Stimulated activated naive CD8-positive, alpha-beta T cell treated with anti-CD3 and anti-CD28 coated beads, Interleukin-15, amount 100 ng/mL, for 72 hours (primary cell): ENCODE measurements at regions not wholly inside any gene's neighbourhood (a gene's known extent, or its start where the extent isn't known, plus 50 kb on each side); places are given as distances from the start of the nearest gene placed in this dataset.

Experiments
- ATAC-seq: fragments of 150-1000 bp; cut with Tn5 transposase; 2 replicates; pipeline ENCODE4 v1.10.0; 2021; ENCODE audit warnings: mild to moderate bottlenecking, moderate library complexity
- DNase-seq, 2 donors: peaks; one replicate each; pipeline ENCODE4 v3.0.0; 2021 to 2022
- H3K27ac Mint-ChIP-seq, 2 donors: one replicate each; pipeline ENCODE4 v1.8.0; 2022; ENCODE audit warnings: mild to moderate bottlenecking in 2 of 2, mixed read lengths in 2 of 2, moderate library complexity in 2 of 2
- H3K27me3 Mint-ChIP-seq: one replicate; pipeline ENCODE4 v1.8.0; 2022; ENCODE audit warnings: mixed read lengths
- H3K4me1 Mint-ChIP-seq: one replicate; pipeline ENCODE4 v1.8.0; 2022; ENCODE audit warnings: mild to moderate bottlenecking, mixed read lengths
- H3K4me3 Mint-ChIP-seq, 2 donors: one replicate each; pipeline ENCODE4 v1.8.0; 2022; ENCODE audit warnings: mild to moderate bottlenecking in 2 of 2, mixed read lengths in 2 of 2, moderate library complexity in 1 of 2
- H3K9me3 Mint-ChIP-seq, 2 donors: one replicate each; pipeline ENCODE4 v1.8.0; 2022; ENCODE audit warnings: mixed read lengths in 2 of 2

- ATAC-seq = no peak
- Mint-ChIP-seq H3K4me1 (no peaks in the 10 kb centered on the region), H3K27ac (no peak overlapping the region), H3K9me3 (peaks cover 0 to 4% of the 10 kb centered on the region in 2 donors), H3K27me3 (no peaks in the 10 kb centered on the region), H3K4me3 (no peak overlapping the region)
- DNase-seq = no peak
Observed at GRCh38 chr17:13792314-13792713, 190.6 kb upstream of the HS3ST3A1 start.

GRCh38 chr17:13793951-13794350 lies 192.2 kb upstream of the HS3ST3A1 start:
- Mint-ChIP-seq H3K9me3 (peaks cover 0 to 4% of the 10 kb centered on the region in 2 donors), H3K4me3 (no peak overlapping the region), H3K27me3 (no peaks in the 10 kb centered on the region), H3K4me1 (no peaks in the 10 kb centered on the region), H3K27ac (no peak overlapping the region)
- no peak for ATAC-seq
- DNase-seq = no peak

- no peak overlapping the region for H3K4me3 Mint-ChIP-seq
- DNase-seq = no peak
- H3K27ac Mint-ChIP-seq = no peak overlapping the region
- H3K27me3 Mint-ChIP-seq = no peaks in the 10 kb centered on the region
- H3K9me3 Mint-ChIP-seq = no peaks in the 10 kb centered on the region
- no peaks in the 10 kb centered on the region for H3K4me1 Mint-ChIP-seq
- no peak for ATAC-seq
Observed at GRCh38 chr17:13797863-13798262, 196.1 kb upstream of the HS3ST3A1 start.

GRCh38 chr17:13806092-13806491 lies 204.4 kb upstream of the HS3ST3A1 start:
- H3K9me3 Mint-ChIP-seq = no peaks in the 10 kb centered on the region
- H3K4me1 Mint-ChIP-seq = no peaks in the 10 kb centered on the region
- H3K27me3 Mint-ChIP-seq = no peaks in the 10 kb centered on the region
- no peak overlapping the region for H3K4me3 Mint-ChIP-seq
- ATAC-seq (no peak), DNase-seq (no peak)
- peak overlapping the region in 1 of 2 donors; percentile 86 for H3K27ac Mint-ChIP-seq

GRCh38 chr17:13807103-13807502 lies 205.4 kb upstream of the HS3ST3A1 start:
- no peaks in the 10 kb centered on the region for H3K4me1 Mint-ChIP-seq
- DNase-seq = no peak
- no peaks in the 10 kb centered on the region for H3K9me3 Mint-ChIP-seq
- no peaks in the 10 kb centered on the region for H3K27me3 Mint-ChIP-seq
- H3K27ac Mint-ChIP-seq = no peak overlapping the region
- no peak overlapping the region for H3K4me3 Mint-ChIP-seq
- no peak for ATAC-seq

GRCh38 chr17:13812350-13812749 lies 210.6 kb upstream of the HS3ST3A1 start:
- no peaks in the 10 kb centered on the region for H3K27me3 Mint-ChIP-seq
- ATAC-seq = no peak
- no peak for DNase-seq
- peaks cover 0 to 6% of the 10 kb centered on the region in 2 donors for H3K9me3 Mint-ChIP-seq
- H3K4me3 Mint-ChIP-seq = no peak overlapping the region
- H3K4me1 Mint-ChIP-seq = no peaks in the 10 kb centered on the region
- no peak overlapping the region for H3K27ac Mint-ChIP-seq

- H3K27ac Mint-ChIP-seq = peak overlapping the region in 1 of 2 donors; percentile 74
- no peak for ATAC-seq
- peaks cover 0 to 6% of the 10 kb centered on the region in 2 donors for H3K9me3 Mint-ChIP-seq
- DNase-seq = no peak
- no peaks in the 10 kb centered on the region for H3K27me3 Mint-ChIP-seq
- no peak overlapping the region for H3K4me3 Mint-ChIP-seq
- H3K4me1 Mint-ChIP-seq = no peaks in the 10 kb centered on the region
Observed at GRCh38 chr17:13813347-13814240, 211.9 kb upstream of the HS3ST3A1 start.

- Mint-ChIP-seq H3K4me3 (no peak overlapping the region), H3K27me3 (no peaks in the 10 kb centered on the region), H3K27ac (no peak overlapping the region), H3K4me1 (peaks cover 8% of the 10 kb centered on the region), H3K9me3 (peaks cover 4 to 7% of the 10 kb centered on the region in 2 donors)
- ATAC-seq (no peak), DNase-seq (no peak)
Observed at GRCh38 chr17:13822700-13823099, 221.0 kb upstream of the HS3ST3A1 start.

GRCh38 chr17:13825526-13826040 lies 223.9 kb upstream of the HS3ST3A1 start:
- no peak for DNase-seq
- H3K4me1 Mint-ChIP-seq = peaks cover 8% of the 10 kb centered on the region
- ATAC-seq = no peak
- H3K27ac Mint-ChIP-seq = no peak overlapping the region
- H3K27me3 Mint-ChIP-seq = no peaks in the 10 kb centered on the region
- H3K9me3 Mint-ChIP-seq = peaks cover 8% of the 10 kb centered on the region in 2 donors
- no peak overlapping the region for H3K4me3 Mint-ChIP-seq

- peaks cover 8% of the 10 kb centered on the region for H3K4me1 Mint-ChIP-seq
- H3K27ac Mint-ChIP-seq = no peak overlapping the region
- ATAC-seq (peak; percentile 28), DNase-seq (no peak)
- no peaks in the 10 kb centered on the region for H3K27me3 Mint-ChIP-seq
- no peak overlapping the region for H3K4me3 Mint-ChIP-seq
- H3K9me3 Mint-ChIP-seq = peaks cover 4 to 10% of the 10 kb centered on the region in 2 donors
Observed at GRCh38 chr17:13827118-13827517, 225.4 kb upstream of the HS3ST3A1 start.

- Mint-ChIP-seq H3K4me3 (no peak overlapping the region), H3K27ac (no peak overlapping the region), H3K27me3 (no peaks in the 10 kb centered on the region), H3K4me1 (no peaks in the 10 kb centered on the region), H3K9me3 (peaks cover 0 to 7% of the 10 kb centered on the region in 2 donors)
- DNase-seq (no peak), ATAC-seq (no peak)
Observed at GRCh38 chr17:13833921-13834320, 232.2 kb upstream of the HS3ST3A1 start.

GRCh38 chr17:13835151-13835550 lies 233.4 kb upstream of the HS3ST3A1 start:
- DNase-seq (no peak), ATAC-seq (no peak)
- H3K4me1 Mint-ChIP-seq = no peaks in the 10 kb centered on the region
- H3K4me3 Mint-ChIP-seq = no peak overlapping the region
- no peak overlapping the region for H3K27ac Mint-ChIP-seq
- H3K27me3 Mint-ChIP-seq = no peaks in the 10 kb centered on the region
- H3K9me3 Mint-ChIP-seq = peaks cover 0 to 7% of the 10 kb centered on the region in 2 donors

GRCh38 chr17:13837417-13837816 lies 231.9 kb upstream of the COX10 start:
- Mint-ChIP-seq H3K27ac (no peak overlapping the region), H3K9me3 (peaks cover 0 to 3% of the 10 kb centered on the region in 2 donors), H3K4me3 (no peak overlapping the region), H3K4me1 (no peaks in the 10 kb centered on the region), H3K27me3 (no peaks in the 10 kb centered on the region)
- ATAC-seq (no peak), DNase-seq (no peak)

GRCh38 chr17:13840254-13840653 lies 229.1 kb upstream of the COX10 start:
- no peak overlapping the region for H3K27ac Mint-ChIP-seq

GRCh38 chr17:13843862-13844635 lies 225.3 kb upstream of the COX10 start:
- DNase-seq = no peak
- H3K9me3 Mint-ChIP-seq = no peaks in the 10 kb centered on the region
- no peak for ATAC-seq
- no peak overlapping the region for H3K4me3 Mint-ChIP-seq
- no peaks in the 10 kb centered on the region for H3K4me1 Mint-ChIP-seq
- no peak overlapping the region for H3K27ac Mint-ChIP-seq
- H3K27me3 Mint-ChIP-seq = no peaks in the 10 kb centered on the region

More at GRCh38 chr17:13840254-13840653, 229.1 kb upstream of the COX10 start:
- DNase-seq (no peak), ATAC-seq (no peak)
- no peak overlapping the region for H3K4me3 Mint-ChIP-seq
- no peaks in the 10 kb centered on the region for H3K27me3 Mint-ChIP-seq
- H3K9me3 Mint-ChIP-seq = no peaks in the 10 kb centered on the region
- no peaks in the 10 kb centered on the region for H3K4me1 Mint-ChIP-seq

GRCh38 chr17:13851889-13852288 lies 217.4 kb upstream of the COX10 start:
- DNase-seq = no peak
- Mint-ChIP-seq H3K9me3 (peaks cover 5 to 6% of the 10 kb centered on the region in 2 donors), H3K27ac (no peak overlapping the region), H3K27me3 (no peaks in the 10 kb centered on the region), H3K4me3 (no peak overlapping the region), H3K4me1 (no peaks in the 10 kb centered on the region)
- ATAC-seq = no peak
